SK-N-SH treated with all-trans-retinoic acid at 6 μM for 48 hours (cell line): ENCODE measurements at regions not wholly inside any gene's neighbourhood (a gene's known extent, or its start where the extent isn't known, plus 50 kb on each side); places are given as distances from the start of the nearest gene placed in this dataset.

Experiments
- ATAC-seq: fragments of 200-7000 bp; cut with Tn5 transposase; 3 replicates; pipeline ENCODE4 v1.9.1; 2020; ENCODE audit warnings: mild to moderate bottlenecking, moderate library complexity
- CREB5 ChIP-seq: fragments of 250-450 bp; sonication (Bioruptor Pico); IDR thresholded peaks from 2 replicates; pipeline ENCODE4 v1.5.1; 2020; ENCODE audit warnings: low read depth, mild to moderate bottlenecking, moderate library complexity
- CSDC2 ChIP-seq: fragments of 250-450 bp; sonication (Bioruptor Pico); IDR thresholded peaks from 2 replicates; pipeline ENCODE4 v1.5.0; 2020; ENCODE audit warnings: mild to moderate bottlenecking, moderate library complexity
- ESRRG ChIP-seq: fragments of 250-450 bp; sonication (Bioruptor Pico); IDR thresholded peaks from 2 replicates; pipeline ENCODE4 v1.6.1; 2021; ENCODE audit warnings: mild to moderate bottlenecking
- GLIS3 ChIP-seq: fragments of 250-450 bp; sonication (Bioruptor Pico); IDR thresholded peaks from 2 replicates; pipeline ENCODE4 v1.5.0; 2020; ENCODE audit warnings: mild to moderate bottlenecking, moderate library complexity
- ISL1 ChIP-seq: fragments of 250-450 bp; sonication (Bioruptor Pico); IDR thresholded peaks from 2 replicates; pipeline ENCODE4 v2.1.2; 2022; ENCODE audit warnings: mild to moderate bottlenecking, moderate library complexity
- OSR1 ChIP-seq: fragments of 250-450 bp; sonication (Bioruptor Pico); IDR thresholded peaks from 2 replicates; pipeline ENCODE4 v1.8.0; 2022; ENCODE audit warnings: moderate library complexity, mild to moderate bottlenecking, inconsistent platforms
- PATZ1 ChIP-seq: fragments of 250-450 bp; sonication (Bioruptor Pico); IDR thresholded peaks from 2 replicates; pipeline ENCODE4 v1.8.0; 2020; ENCODE audit warnings: mild to moderate bottlenecking, moderate library complexity, borderline replicate concordance
- POU6F1 ChIP-seq: fragments of 250-450 bp; sonication (Bioruptor Pico); IDR thresholded peaks from 2 replicates; pipeline ENCODE4 v1.8.0; 2021; ENCODE audit warnings: low read depth, mild to moderate bottlenecking, moderate library complexity, borderline replicate concordance
- RARB ChIP-seq: fragments of 250-450 bp; sonication (Bioruptor Pico); IDR thresholded peaks from 2 replicates; pipeline ENCODE4 v1.8.0; 2021; ENCODE audit warnings: mild to moderate bottlenecking, moderate library complexity
- SNAI2 ChIP-seq: fragments of 250-450 bp; sonication (Bioruptor Pico); IDR thresholded peaks from 2 replicates; pipeline ENCODE4 v1.5.0; 2020; ENCODE audit warnings: mild to moderate bottlenecking, moderate library complexity
- TCF4 ChIP-seq: fragments of 250-450 bp; sonication (Bioruptor Pico); IDR thresholded peaks from 2 replicates; pipeline ENCODE4 v1.8.0; 2021; ENCODE audit warnings: mild to moderate bottlenecking, moderate library complexity, borderline replicate concordance
- TOX ChIP-seq: fragments of 250-450 bp; sonication (Bioruptor Pico); IDR thresholded peaks from 2 replicates; pipeline ENCODE4 v1.8.0; 2021; ENCODE audit warnings: mild to moderate bottlenecking, moderate library complexity, borderline replicate concordance
- TSHZ2 ChIP-seq: fragments of 250-450 bp; sonication (Bioruptor Pico); IDR thresholded peaks from 2 replicates; pipeline ENCODE4 v1.5.0; 2020; ENCODE audit warnings: mild to moderate bottlenecking, moderate library complexity
- ZC3H10 ChIP-seq: fragments of 250-450 bp; sonication (Bioruptor Pico); IDR thresholded peaks from 2 replicates; pipeline ENCODE4 v1.5.1; 2021; ENCODE audit warnings: mild to moderate bottlenecking, moderate library complexity
- ZFP3 ChIP-seq: fragments of 250-450 bp; sonication (Bioruptor Pico); IDR thresholded peaks from 2 replicates; pipeline ENCODE4 v1.5.0; 2020; ENCODE audit warnings: mild to moderate bottlenecking, moderate library complexity
- ZFP30 ChIP-seq: fragments of 450-650 bp; formaldehyde crosslinking; IDR thresholded peaks from 2 replicates; pipeline ENCODE4 v1.5.0; 2022; ENCODE audit warnings: mild to moderate bottlenecking, moderate library complexity
- ZNF565 ChIP-seq: fragments of 450-650 bp; formaldehyde crosslinking; conservative IDR thresholded peaks from 2 replicates; pipeline ENCODE4 v1.5.0; 2020; ENCODE audit warnings: low read depth, mild to moderate bottlenecking, moderate library complexity
- ZNF8 ChIP-seq: fragments of 450-650 bp; formaldehyde crosslinking; IDR thresholded peaks from 2 replicates; pipeline ENCODE4 v1.5.0; 2020; ENCODE audit warnings: mild to moderate bottlenecking, moderate library complexity
- TF ChIP-seq, protein P1 (sequence below): fragments of 250-450 bp; sonication (Bioruptor Pico); IDR thresholded peaks from 2 replicates; pipeline ENCODE4 v1.5.1; 2021; ENCODE audit warnings: mild to moderate bottlenecking, moderate library complexity

DNA sequence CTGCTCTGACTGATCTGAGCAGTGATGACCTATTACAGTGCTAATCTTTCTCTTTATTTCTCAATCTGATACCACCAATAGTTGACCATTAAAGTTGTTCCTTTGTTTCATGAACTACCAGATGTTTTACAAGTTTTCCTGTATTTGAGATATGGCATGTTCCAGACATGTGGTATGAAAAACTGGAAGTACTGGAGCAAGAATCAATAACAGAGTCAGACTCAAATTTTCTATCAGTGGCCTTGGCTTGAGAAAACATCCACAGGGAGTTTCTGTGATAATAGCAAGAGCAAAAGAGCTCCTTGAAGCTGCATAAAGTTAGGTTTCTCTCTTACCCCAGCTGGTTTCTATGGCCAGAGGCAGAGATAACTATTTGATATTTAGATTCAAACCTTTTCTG, 469.0 kb upstream of the STEAP1 start:
- no peak for TF ChIP-seq ZFP30 (CRISPR knock-in tag)
- no peak for TF ChIP-seq PATZ1 (CRISPR knock-in tag)
- TF ChIP-seq ZFP3 (CRISPR knock-in tag), result no peak
- no peak for TF ChIP-seq SNAI2 (CRISPR knock-in tag)
- no peak for ATAC-seq

GRCh38 chr7:89687211-89687610, 467.1 kb upstream of the STEAP1 start:
- no peak for TF ChIP-seq TOX (CRISPR knock-in tag)
- TF ChIP-seq TCF4 (CRISPR knock-in tag), result no peak
- no peak for TF ChIP-seq TSHZ2
- TF ChIP-seq, protein P1, sequence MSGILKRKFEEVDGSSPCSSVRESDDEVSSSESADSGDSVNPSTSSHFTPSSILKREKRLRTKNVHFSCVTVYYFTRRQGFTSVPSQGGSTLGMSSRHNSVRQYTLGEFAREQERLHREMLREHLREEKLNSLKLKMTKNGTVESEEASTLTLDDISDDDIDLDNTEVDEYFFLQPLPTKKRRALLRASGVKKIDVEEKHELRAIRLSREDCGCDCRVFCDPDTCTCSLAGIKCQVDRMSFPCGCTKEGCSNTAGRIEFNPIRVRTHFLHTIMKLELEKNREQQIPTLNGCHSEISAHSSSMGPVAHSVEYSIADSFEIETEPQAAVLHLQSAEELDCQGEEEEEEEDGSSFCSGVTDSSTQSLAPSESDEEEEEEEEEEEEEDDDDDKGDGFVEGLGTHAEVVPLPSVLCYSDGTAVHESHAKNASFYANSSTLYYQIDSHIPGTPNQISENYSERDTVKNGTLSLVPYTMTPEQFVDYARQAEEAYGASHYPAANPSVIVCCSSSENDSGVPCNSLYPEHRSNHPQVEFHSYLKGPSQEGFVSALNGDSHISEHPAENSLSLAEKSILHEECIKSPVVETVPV (CRISPR knock-in tag), result no peak
- TF ChIP-seq ZNF8 (CRISPR knock-in tag), result no peak
- TF ChIP-seq OSR1 (CRISPR knock-in tag), result no peak
- TF ChIP-seq ISL1 (CRISPR knock-in tag), result no peak
- TF ChIP-seq RARB (CRISPR knock-in tag), result no peak
- no peak for TF ChIP-seq POU6F1 (CRISPR knock-in tag)
- TF ChIP-seq CREB5 (CRISPR knock-in tag), result no peak
- no peak for TF ChIP-seq SNAI2 (CRISPR knock-in tag)
- TF ChIP-seq GLIS3 (CRISPR knock-in tag), result no peak
- TF ChIP-seq ESRRG (CRISPR knock-in tag), result no peak
- no peak for TF ChIP-seq ZNF565 (CRISPR knock-in tag)
- ATAC-seq, result no peak

GRCh38 chr7:89695241-89695640, 459.0 kb upstream of the STEAP1 start:
- TF ChIP-seq ISL1 (CRISPR knock-in tag), result no peak
- TF ChIP-seq, protein P1 (CRISPR knock-in tag), result no peak
- TF ChIP-seq TSHZ2, result no peak
- no peak for TF ChIP-seq CREB5 (CRISPR knock-in tag)
- TF ChIP-seq GLIS3 (CRISPR knock-in tag), result no peak
- no peak for TF ChIP-seq RARB (CRISPR knock-in tag)
- no peak for TF ChIP-seq CSDC2 (CRISPR knock-in tag)
- TF ChIP-seq ZC3H10 (CRISPR knock-in tag), result no peak
- no peak for TF ChIP-seq PATZ1 (CRISPR knock-in tag)
- TF ChIP-seq TOX (CRISPR knock-in tag), result no peak
- TF ChIP-seq ZFP3 (CRISPR knock-in tag), result no peak
- no peak for ATAC-seq
